GM23248 (cell line): ENCODE measurements at regions not wholly inside any gene's neighbourhood (a gene's known extent, or its start where the extent isn't known, plus 50 kb on each side); places are given as distances from the start of the nearest gene placed in this dataset.
A peak's percentile ranks its signal among the peaks of the same experiment; 100 is the strongest.

ENCODE experiments used
- DNase-seq: peaks from one replicate; pipeline ENCODE4 v3.0.0-alpha.2; 2015
- H2AFZ ChIP-seq: fragments of 200-600 bp; sonication (generic); 2 replicates; pipeline ENCODE4 v1.6.1; 2016; ENCODE audit warnings: antibody characterized with exemption
- H3F3A ChIP-seq: fragments of 200-600 bp; sonication (generic); 2 replicates; pipeline ENCODE4 v1.6.1; 2016; ENCODE audit warnings: mild to moderate bottlenecking, antibody characterized with exemption, mixed run types; ENCODE audit not compliant: insufficient read depth
- H3K27ac ChIP-seq: fragments of 200-600 bp; sonication (generic); 2 replicates; pipeline ENCODE4 v1.5.1; 2016; ENCODE audit warnings: mild to moderate bottlenecking
- H3K27me3 ChIP-seq: fragments of 200-600 bp; sonication (generic); replicated peaks from 2 replicates; pipeline ENCODE4 v1.6.1; 2016; ENCODE audit warnings: mild to moderate bottlenecking; ENCODE audit not compliant: insufficient read depth
- H3K36me3 ChIP-seq: fragments of 200-600 bp; sonication (generic); 2 replicates; pipeline ENCODE4 v1.6.1; 2016; ENCODE audit warnings: low read depth, mild to moderate bottlenecking
- H3K4me1 ChIP-seq: fragments of 200-600 bp; sonication (generic); 2 replicates; pipeline ENCODE4 v1.6.1; 2016; ENCODE audit warnings: mild to moderate bottlenecking; ENCODE audit not compliant: insufficient read depth
- H3K4me2 ChIP-seq: fragments of 200-600 bp; sonication (generic); one replicate; pipeline ENCODE4 v1.6.1; 2016; ENCODE audit warnings: mild to moderate bottlenecking; ENCODE audit not compliant: unreplicated experiment
- H3K4me3 ChIP-seq: fragments of 200-600 bp; sonication (generic); 2 replicates; pipeline ENCODE4 v1.5.1; 2016; ENCODE audit warnings: mild to moderate bottlenecking
- H3K79me2 ChIP-seq: fragments of 200-600 bp; sonication (generic); 2 replicates; pipeline ENCODE4 v1.6.1; 2016; ENCODE audit warnings: mild to moderate bottlenecking; ENCODE audit not compliant: insufficient read depth
- H3K9ac ChIP-seq: fragments of 200-600 bp; sonication (generic); 2 replicates; pipeline ENCODE4 v1.6.1; 2016; ENCODE audit warnings: mild to moderate bottlenecking
- H3K9me2 ChIP-seq: fragments of 200-600 bp; sonication (generic); 2 replicates; pipeline ENCODE4 v1.6.1; 2016; ENCODE audit warnings: mixed run types, mild to moderate bottlenecking, moderate library complexity; ENCODE audit not compliant: insufficient read depth
- H3K9me3 ChIP-seq: fragments of 200-600 bp; sonication (generic); one replicate; pipeline ENCODE4 v1.6.1; 2017; ENCODE audit warnings: low read depth
- H4K20me1 ChIP-seq: fragments of 200-600 bp; sonication (generic); 2 replicates; pipeline ENCODE4 v1.6.0; 2016; ENCODE audit not compliant: insufficient read depth
- EZH2 ChIP-seq: fragments of 200-600 bp; sonication (generic); IDR thresholded peaks from 2 replicates; pipeline ENCODE4 v1.6.1; 2018; ENCODE audit warnings: antibody characterized with exemption, mild to moderate bottlenecking; ENCODE audit not compliant: insufficient read depth, poor library complexity, severe bottlenecking
- EZH2phosphoT487 ChIP-seq: fragments of 200-600 bp; sonication (generic); IDR thresholded peaks from 2 replicates; pipeline ENCODE4 v1.6.1; 2018; ENCODE audit warnings: antibody characterized with exemption, moderate library complexity, mild to moderate bottlenecking, low read depth; ENCODE audit not compliant: insufficient read depth
- WGBS, 2 experiments: methylation state at CpG; one replicate each; pipeline ENCODE4 v1.1.6; 2015 to 2017; ENCODE audit warnings: low lambda C conversion rate in 2 of 2, low coverage in 1 of 2; ENCODE audit errors: missing lambda C conversion rate in 2 of 2; 5-methylcytosine and 5-hydroxymethylcytosine counted together
- in situ Hi-C: fragments of 300-500 bp; cut with MboI; formaldehyde crosslinking; loops from 2 replicates; pipeline ENCODE4 v1.15.0; 2020

DNA sequence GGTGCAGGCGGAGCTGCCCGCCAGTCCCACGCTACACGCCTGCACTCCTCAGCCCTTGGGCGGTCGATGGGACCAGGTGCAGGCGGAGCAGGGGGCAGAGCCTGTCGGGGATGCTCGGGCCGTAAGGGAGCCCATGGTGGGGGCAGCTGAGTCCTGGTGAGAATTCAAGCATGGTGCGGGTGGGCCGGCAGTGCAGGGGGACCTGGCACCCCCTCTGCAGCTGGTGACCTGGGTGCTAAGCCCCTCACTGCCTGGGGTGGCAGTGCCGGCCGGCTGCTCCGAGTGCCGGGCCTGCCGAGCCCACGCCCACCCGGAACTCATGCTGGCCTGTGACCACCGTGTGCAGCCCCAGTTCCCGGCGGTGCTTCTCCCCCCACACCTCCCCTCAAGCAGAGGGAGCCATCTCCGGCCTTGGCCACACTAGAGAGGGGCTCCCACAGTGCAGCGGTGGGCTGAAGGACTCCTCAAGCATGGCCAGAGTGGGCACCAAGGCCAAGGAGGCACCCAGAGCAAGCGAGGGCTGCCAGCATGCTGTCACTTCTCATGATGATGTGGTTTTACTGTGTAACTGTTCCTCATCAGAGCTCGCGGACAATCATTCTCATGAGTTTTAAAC, 228.9 kb upstream of the CDH9 start:
- TF ChIP-seq EZH2phosphoT487: no peak
- TF ChIP-seq EZH2: no peak
- no peaks in the 10 kb centered on the region for H3K9me2 ChIP-seq
- H2AFZ ChIP-seq: no peak overlapping the region
- in situ Hi-C loops: no loop called here
- H3K79me2 ChIP-seq: no peaks in the 10 kb centered on the region
- no peaks in the 10 kb centered on the region for H4K20me1 ChIP-seq
- H3K4me2 ChIP-seq: no peak overlapping the region
- no peaks in the 10 kb centered on the region for H3K9me3 ChIP-seq
- WGBS, 2 experiments: 71 to 78% methylated on average over 19 to 24 of the region's 27 CpGs
- DNase-seq: no peak
- H3K9ac ChIP-seq: no peak overlapping the region
- no peaks in the 10 kb centered on the region for H3F3A ChIP-seq
- H3K27me3 ChIP-seq: no peaks in the 10 kb centered on the region
- no peak overlapping the region for H3K27ac ChIP-seq
- no peak overlapping the region for H3K4me3 ChIP-seq
- H3K36me3 ChIP-seq: no peaks in the 10 kb centered on the region
- no peaks in the 10 kb centered on the region for H3K4me1 ChIP-seq

GRCh38 chr5:27266184-27266583, 227.8 kb upstream of the CDH9 start:
- no peaks in the 10 kb centered on the region for H3K79me2 ChIP-seq
- DNase-seq: no peak
- no peaks in the 10 kb centered on the region for H3F3A ChIP-seq
- no peaks in the 10 kb centered on the region for H3K36me3 ChIP-seq
- H3K27me3 ChIP-seq: no peaks in the 10 kb centered on the region
- no peak overlapping the region for H3K9ac ChIP-seq
- no peak overlapping the region for H3K27ac ChIP-seq
- WGBS, 2 experiments: 14 to 27% methylated on average over 2 of the region's 2 CpGs
- no peak overlapping the region for H3K4me2 ChIP-seq
- 0 out of 2 replicates have a peak overlapping the region, but pooled peaks have one; percentile 4 for H2AFZ ChIP-seq
- H3K4me3 ChIP-seq: no peak overlapping the region
- H3K9me2 ChIP-seq: no peaks in the 10 kb centered on the region
- TF ChIP-seq EZH2 (no peak), EZH2phosphoT487 (no peak)
- H4K20me1 ChIP-seq: no peaks in the 10 kb centered on the region
- H3K9me3 ChIP-seq: no peaks in the 10 kb centered on the region
- in situ Hi-C loops: no loop called here
- no peaks in the 10 kb centered on the region for H3K4me1 ChIP-seq

DNA sequence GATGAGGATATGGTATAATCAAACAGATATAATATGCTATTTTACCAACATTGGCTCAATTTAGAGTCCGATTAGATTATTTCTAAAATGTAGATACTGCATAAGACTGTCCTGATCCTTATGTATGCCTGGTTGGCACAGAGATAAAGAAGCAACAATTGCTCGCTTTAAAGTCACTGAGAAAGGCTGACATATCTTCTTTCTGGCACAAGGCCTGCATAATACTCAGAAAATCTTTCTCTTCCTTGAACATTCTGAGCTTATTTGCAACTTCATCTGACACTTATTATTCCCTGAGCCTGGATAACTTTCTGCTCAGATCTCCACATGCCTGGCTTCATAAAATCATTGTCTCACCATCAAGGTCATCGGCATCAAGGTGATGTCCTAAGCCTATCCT, 219.3 kb upstream of the CDH9 start:
- no peaks in the 10 kb centered on the region for H3K36me3 ChIP-seq
- H3K9ac ChIP-seq: no peak overlapping the region
- H3K4me1 ChIP-seq: no peaks in the 10 kb centered on the region
- no peak overlapping the region for H2AFZ ChIP-seq
- no peak for DNase-seq
- no peak overlapping the region for H3K27ac ChIP-seq
- no peaks in the 10 kb centered on the region for H3K9me3 ChIP-seq
- no peak overlapping the region for H3K4me2 ChIP-seq
- no peaks in the 10 kb centered on the region; the same call in 1 of the 2 replicates for H3K9me2 ChIP-seq
- H3K27me3 ChIP-seq: no peaks in the 10 kb centered on the region
- no peaks in the 10 kb centered on the region for H3K79me2 ChIP-seq
- TF ChIP-seq EZH2: no peak
- no peaks in the 10 kb centered on the region for H3F3A ChIP-seq
- WGBS, 2 experiments: 15 to 20% methylated on average over 3 of the region's 3 CpGs
- no peak overlapping the region for H3K4me3 ChIP-seq
- in situ Hi-C loops: no loop called here
- H4K20me1 ChIP-seq: no peaks in the 10 kb centered on the region

- Histone ChIP-seq H3K27ac (no peak overlapping the region), H2AFZ (no peak overlapping the region), H3K4me1 (no peaks in the 10 kb centered on the region), H3K27me3 (no peaks in the 10 kb centered on the region), H3K9me3 (no peaks in the 10 kb centered on the region), H3K4me2 (no peak overlapping the region), H3K9ac (no peak overlapping the region), H3K4me3 (no peak overlapping the region), H4K20me1 (no peaks in the 10 kb centered on the region), H3K79me2 (no peaks in the 10 kb centered on the region), H3K36me3 (no peaks in the 10 kb centered on the region), H3K9me2 (no peaks in the 10 kb centered on the region), H3F3A (no peaks in the 10 kb centered on the region)
- DNase-seq: no peak
- in situ Hi-C loops: no loop called here
- TF ChIP-seq EZH2phosphoT487: no peak
- no peak for TF ChIP-seq EZH2
- 15 to 24% methylated on average over 2 of the region's 2 CpGs for WGBS, 2 experiments
These were observed 214.5 kb upstream of the CDH9 start for GRCh38 chr5:27252911-27253310.

DNA sequence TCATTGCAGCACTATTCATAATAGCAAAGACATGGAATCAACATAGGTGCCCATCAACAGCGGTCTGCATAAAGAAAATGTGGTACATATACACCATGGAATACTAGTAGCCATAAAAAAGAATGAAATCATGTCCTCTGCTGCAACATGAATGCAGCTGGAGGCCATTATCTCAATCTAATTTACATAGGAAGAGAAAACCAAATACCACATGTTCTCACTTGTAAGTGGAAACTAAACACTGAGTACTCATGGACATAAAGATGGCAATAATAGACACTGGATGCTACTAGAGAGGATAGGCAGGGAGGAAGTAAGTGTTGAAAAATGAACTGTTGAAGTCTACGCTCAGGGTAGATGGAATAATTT, 203.9 kb upstream of the CDH9 start:
- in situ Hi-C loops: no loop called here
- peak overlapping the region; percentile 58 for H3K4me2 ChIP-seq
- TF ChIP-seq EZH2phosphoT487 (no peak), EZH2 (no peak)
- H3K79me2 ChIP-seq: no peaks in the 10 kb centered on the region
- DNase-seq: peak; percentile 40
- peaks cover 22% of the 10 kb centered on the region for H3K4me1 ChIP-seq
- H3K27me3 ChIP-seq: no peaks in the 10 kb centered on the region
- 25 to 31% methylated on average over 2 of the region's 2 CpGs for WGBS, 2 experiments
- peaks cover 12% of the 10 kb centered on the region for H3F3A ChIP-seq
- H3K27ac ChIP-seq: peak overlapping the region; percentile 47
- no peaks in the 10 kb centered on the region for H3K9me3 ChIP-seq
- H3K9ac ChIP-seq: no peak overlapping the region
- H3K9me2 ChIP-seq: 0 out of 2 replicates have a peak, but pooled peaks cover 5% of the 10 kb centered on the region
- no peaks in the 10 kb centered on the region for H4K20me1 ChIP-seq
- no peaks in the 10 kb centered on the region for H3K36me3 ChIP-seq
- H3K4me3 ChIP-seq: no peak overlapping the region
- H2AFZ ChIP-seq: no peak overlapping the region
